Non-pigmented ciliary epithelial cell (primary cell): ENCODE measurements at regions not wholly inside any gene's neighbourhood (a gene's known extent, or its start where the extent isn't known, plus 50 kb on each side); places are given as distances from the start of the nearest gene placed in this dataset.

ENCODE experiments used
- DNase-seq: peaks from one replicate; pipeline ENCODE4 v3.0.0-alpha.2; 2010; ENCODE audit warnings: low read depth

GRCh38 chr9:23172206-23172605, 653.8 kb downstream of the ELAVL2 start:
- no peak for DNase-seq

- DNase-seq: no peak
Measured at GRCh38 chr9:23172979-23173637, 652.9 kb downstream of the ELAVL2 start.

- no peak for DNase-seq
Measured at GRCh38 chr9:23194281-23194680, 631.8 kb downstream of the ELAVL2 start.

DNA sequence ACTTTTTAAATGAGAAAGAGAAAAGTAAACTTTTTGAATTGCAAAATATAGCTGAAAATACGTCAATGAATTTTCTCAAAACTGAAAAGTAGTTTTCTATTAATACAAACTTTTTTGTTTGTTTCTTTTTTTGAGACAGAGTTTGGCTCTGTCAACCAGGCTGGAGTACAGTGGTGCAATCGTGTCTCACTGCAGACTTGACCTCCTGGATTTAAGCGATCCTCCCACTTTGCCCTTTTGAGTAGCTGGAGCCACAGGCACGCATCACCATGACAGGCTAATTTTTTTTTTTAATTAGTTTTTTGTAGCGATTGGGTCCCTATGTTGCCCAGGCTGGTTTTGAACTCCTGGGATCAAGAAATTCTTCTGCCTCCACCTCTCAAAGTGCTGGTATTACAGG, 610.4 kb downstream of the ELAVL2 start:
- DNase-seq: no peak

- no peak for DNase-seq
Measured at GRCh38 chr9:23219471-23219870, 606.6 kb downstream of the ELAVL2 start.

DNA sequence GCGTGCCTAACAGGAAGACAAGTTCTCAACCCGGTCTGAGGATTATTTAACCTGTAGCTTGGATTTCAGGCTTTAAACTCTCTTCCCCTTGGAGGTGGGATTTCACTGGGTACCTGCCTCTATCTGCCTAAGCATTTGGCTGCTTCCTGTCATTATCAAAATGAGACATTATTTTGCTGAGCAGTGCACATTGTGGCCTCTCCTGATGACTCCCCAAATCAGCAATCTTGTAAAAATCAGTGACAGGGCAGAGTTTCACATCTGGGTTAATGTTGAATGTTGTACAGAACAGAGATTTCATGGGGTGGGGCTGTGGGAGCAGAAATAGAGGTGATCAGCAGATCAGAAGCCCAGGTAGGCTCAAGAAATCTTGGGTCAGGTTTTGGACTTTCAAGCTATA, 605.9 kb downstream of the ELAVL2 start:
- DNase-seq: no peak

DNA sequence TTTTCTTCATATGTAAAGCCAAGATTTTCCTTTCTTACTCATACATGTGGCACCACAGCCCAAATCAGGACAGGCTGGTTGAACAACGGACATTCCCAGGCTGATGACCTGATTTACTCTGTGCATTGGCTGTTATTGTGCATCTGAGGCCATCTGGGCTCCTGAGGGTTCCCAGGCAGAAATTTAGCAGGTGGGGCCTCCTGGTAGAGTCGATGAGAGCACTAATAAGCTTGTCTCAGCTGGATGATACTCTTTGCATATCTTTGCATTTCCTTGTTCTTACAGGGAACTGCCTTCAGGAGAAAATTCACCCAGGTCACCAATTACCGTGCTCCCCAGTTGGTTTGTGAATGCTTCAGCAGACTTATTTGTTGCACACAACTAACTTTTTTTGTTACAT, 605.1 kb downstream of the ELAVL2 start:
- DNase-seq: no peak

GRCh38 chr9:23229890-23230317, 596.1 kb downstream of the ELAVL2 start:
- no peak for DNase-seq

DNA sequence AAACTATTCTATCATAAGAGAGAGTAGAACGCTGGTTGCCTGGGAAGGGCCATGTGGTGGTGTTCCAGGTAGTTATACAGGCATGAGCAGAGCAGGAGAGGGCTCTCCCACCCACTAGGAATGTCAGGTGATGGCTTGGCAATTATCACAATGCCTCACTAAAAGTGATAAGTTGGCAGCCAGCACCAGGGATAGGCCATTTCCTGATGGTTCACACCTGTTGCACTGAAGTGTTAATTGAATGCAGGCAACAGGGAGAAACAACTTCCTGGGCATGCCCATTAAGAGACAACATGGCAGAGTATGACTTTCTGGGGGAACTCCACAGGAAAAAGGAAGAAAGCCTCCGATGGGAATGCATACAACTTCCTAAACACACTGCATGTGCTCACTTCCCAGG, 593.2 kb downstream of the ELAVL2 start:
- no peak for DNase-seq

DNA sequence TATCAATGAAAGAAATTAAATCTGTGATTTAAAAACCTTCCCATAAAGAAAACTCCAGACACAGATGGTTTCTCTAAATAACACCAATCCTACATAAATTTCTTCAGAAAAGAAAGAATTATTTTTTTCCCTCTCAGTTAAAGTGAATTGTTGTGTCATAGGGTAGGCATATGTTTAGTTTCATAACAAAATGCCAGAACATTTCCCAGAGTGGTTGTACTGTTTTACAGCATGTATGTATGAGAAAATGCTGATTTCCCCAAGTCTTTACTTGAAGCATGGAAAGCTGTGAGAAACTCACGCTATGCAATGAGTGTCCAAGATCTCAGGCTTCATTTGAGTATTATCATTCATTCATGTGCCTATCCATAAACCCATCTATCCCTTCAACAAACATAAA, 582.5 kb downstream of the ELAVL2 start:
- no peak for DNase-seq

DNA sequence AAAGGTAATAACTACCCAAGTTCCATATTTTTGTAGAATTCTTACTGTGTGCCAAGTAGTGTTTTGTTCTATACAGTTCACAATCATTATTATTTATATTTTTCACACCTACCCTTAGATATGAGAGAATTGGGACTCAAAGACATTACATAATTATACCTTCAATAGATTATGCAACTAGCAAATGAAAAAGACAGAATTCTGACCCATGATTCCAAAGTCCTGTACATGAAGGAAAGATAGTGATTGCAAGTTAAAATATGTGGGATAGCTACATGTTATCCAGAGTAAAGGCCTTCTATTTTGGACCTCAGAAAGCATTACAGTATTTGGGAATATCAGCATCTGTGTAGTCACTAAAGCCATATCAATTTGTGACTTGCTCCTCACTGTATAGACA, 581.0 kb downstream of the ELAVL2 start:
- DNase-seq: no peak

GRCh38 chr9:23254404-23255184, 571.4 kb downstream of the ELAVL2 start:
- DNase-seq: no peak

- no peak for DNase-seq
Measured at GRCh38 chr9:23255346-23255745, 570.7 kb downstream of the ELAVL2 start.

DNA sequence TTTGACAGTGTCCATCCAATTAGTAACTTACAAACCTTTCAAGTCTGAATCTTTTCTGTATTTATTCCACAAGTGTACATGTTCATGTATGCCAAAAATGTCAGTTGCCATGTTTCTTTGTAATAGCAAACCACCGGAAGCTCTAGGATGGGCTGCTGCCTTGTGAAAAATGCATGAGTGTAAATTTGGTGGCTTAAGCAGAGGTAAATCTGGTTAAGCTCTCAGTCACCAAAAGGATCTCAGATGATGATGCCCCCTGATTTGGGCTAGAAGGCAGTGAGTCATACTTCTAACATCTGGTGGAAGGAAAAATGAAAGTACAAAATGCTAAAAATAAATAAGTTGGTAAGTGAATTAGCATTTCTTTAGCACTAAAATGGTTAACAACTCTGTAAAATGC, 567.5 kb downstream of the ELAVL2 start:
- no peak for DNase-seq

- DNase-seq: no peak
Measured at GRCh38 chr9:23278561-23278960, 547.5 kb downstream of the ELAVL2 start.

DNA sequence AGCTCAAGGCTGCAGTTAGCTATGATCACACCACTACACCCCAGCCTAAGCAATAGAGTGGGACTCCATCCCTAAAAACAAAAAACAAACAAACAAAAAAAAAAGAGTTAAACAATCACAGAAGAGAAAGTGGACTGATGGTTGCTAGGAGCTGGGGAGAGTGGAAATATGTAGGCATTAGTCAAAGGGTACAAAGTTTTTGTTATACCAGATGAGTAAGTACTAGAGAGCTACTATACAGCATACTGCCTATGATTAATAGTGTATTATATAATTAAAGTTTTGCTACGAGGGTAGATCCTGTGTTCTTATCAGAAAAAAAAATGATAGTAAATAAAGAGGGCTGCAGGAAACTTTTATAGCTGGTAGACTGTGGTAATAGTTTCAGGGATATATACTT, 538.6 kb downstream of the ELAVL2 start:
- DNase-seq: no peak

GRCh38 chr9:23288545-23288944, 537.5 kb downstream of the ELAVL2 start:
- DNase-seq: no peak

GRCh38 chr9:23290973-23291372, 535.1 kb downstream of the ELAVL2 start:
- no peak for DNase-seq

DNA sequence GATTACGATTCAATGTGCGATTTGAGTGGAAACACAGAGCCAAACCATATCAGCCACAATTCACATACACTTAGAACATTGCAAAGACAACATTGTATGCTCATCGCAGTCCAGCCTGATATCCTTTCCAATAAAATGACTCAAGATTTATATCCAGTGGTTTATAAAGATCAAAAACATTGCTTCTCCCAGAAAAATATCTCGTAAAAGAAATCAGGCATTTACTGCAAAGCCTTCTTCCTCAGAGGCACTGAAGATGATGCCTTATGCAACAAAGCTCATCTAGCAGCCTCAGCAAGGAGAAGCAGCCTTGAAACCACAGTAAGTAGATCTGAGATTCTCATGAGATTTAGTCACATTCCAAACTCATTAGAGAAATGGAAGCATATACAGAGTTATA, 523.8 kb downstream of the ELAVL2 start:
- DNase-seq: no peak

DNA sequence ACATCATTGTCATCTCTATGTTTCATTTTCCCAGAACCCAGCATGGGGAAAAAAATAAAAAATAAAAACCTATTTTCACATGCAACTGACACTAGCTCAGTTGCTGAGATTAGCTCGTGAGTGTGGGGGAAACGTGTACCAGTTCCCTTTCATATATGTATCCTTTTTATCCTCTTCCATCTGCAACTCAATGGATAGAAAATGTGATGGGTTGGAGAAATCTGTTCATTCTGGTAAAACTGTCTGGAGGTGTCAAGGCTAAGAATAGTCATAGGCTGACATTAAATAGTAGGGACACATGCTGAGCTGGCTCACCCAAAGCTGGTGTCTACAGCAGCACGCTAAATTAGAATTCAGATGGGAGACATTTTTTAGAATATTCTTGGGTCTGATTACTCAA, 519.3 kb downstream of the ELAVL2 start:
- no peak for DNase-seq

- no peak for DNase-seq
Measured at GRCh38 chr9:23307731-23308513, 518.1 kb downstream of the ELAVL2 start.

DNA sequence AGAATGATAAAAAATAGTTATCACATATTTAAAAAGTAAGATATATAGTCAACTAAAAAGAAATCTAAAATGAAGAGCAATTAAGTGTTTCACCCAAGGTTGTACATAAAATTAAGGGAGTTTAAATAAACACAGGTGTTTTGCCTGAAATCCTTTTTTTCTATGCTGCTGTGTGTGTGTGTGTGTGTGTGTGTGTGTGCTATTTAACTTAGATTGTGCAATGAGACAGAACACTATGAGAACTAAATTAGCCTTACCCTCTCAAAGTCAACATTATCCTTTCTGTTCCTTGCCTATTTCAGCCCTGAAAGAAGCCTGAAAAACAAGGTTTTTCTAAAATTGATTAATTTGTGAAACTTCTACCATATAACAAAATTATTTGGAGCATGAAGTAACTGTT, 516.2 kb downstream of the ELAVL2 start:
- no peak for DNase-seq

DNA sequence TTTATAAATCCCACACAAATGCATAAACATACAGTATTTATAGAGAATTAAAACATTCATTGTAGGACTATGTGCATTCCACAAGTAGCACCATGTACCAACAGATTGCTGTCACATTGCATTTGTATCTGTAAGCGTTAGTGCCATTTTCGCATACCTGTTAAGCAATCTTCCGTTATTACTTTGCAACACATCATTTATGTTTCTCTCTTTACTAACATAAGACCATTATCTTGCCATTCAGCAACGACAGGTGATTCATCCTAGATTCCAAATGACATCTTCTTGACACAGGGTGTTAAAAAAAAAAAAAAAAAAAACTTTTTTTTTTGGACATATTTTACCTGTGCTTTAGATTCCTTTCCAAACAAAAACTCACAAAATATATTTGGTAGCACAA, 511.8 kb downstream of the ELAVL2 start:
- DNase-seq: no peak
